Neural progenitor cell (in vitro differentiated cells): ENCODE measurements at regions not wholly inside any gene's neighbourhood (a gene's known extent, or its start where the extent isn't known, plus 50 kb on each side); places are given as distances from the start of the nearest gene placed in this dataset.

Source experiments
- DNase-seq: peaks from one replicate; pipeline ENCODE4 v3.0.0-alpha.2; 2016; ENCODE audit warnings: low spot score
- H2AFZ ChIP-seq: fragments of 200-600 bp; sonication (generic); replicated peaks from 2 replicates; pipeline ENCODE4 v1.6.1; 2016; ENCODE audit warnings: antibody characterized with exemption
- H3F3A ChIP-seq: fragments of 200-600 bp; sonication (generic); 2 replicates; pipeline ENCODE4 v1.6.1; 2016; ENCODE audit warnings: antibody characterized with exemption, low read depth
- H3K27ac ChIP-seq: fragments of 200-600 bp; sonication (generic); 2 replicates; pipeline ENCODE4 v1.5.1; 2016; ENCODE audit warnings: mild to moderate bottlenecking
- H3K27me3 ChIP-seq: fragments of 200-600 bp; sonication (generic); 2 replicates; pipeline ENCODE4 v1.6.1; 2016; ENCODE audit warnings: mild to moderate bottlenecking, moderate library complexity
- H3K36me3 ChIP-seq: fragments of 200-600 bp; sonication (generic); 2 replicates; pipeline ENCODE4 v1.5.1; 2016
- H3K4me1 ChIP-seq: fragments of 200-600 bp; sonication (generic); 2 replicates; pipeline ENCODE4 v1.6.1; 2016; ENCODE audit warnings: mixed run types
- H3K4me2 ChIP-seq: fragments of 200-600 bp; sonication (generic); 2 replicates; pipeline ENCODE4 v1.6.1; 2016
- H3K4me3 ChIP-seq: fragments of 200-600 bp; sonication (generic); 2 replicates; pipeline ENCODE4 v1.5.1; 2016
- H3K79me2 ChIP-seq: fragments of 200-600 bp; sonication (generic); 2 replicates; pipeline ENCODE4 v1.6.1; 2016; ENCODE audit warnings: low read depth
- H3K9ac ChIP-seq: fragments of 200-600 bp; sonication (generic); 2 replicates; pipeline ENCODE4 v1.6.1; 2016
- H3K9me3 ChIP-seq: fragments of 200-600 bp; sonication (generic); 2 replicates; pipeline ENCODE4 v1.5.1; 2016; ENCODE audit warnings: low read depth
- H4K20me1 ChIP-seq: fragments of 200-600 bp; sonication (generic); 2 replicates; pipeline ENCODE4 v1.6.1; 2016; ENCODE audit warnings: low read depth
- H3K27ac Mint-ChIP-seq: 3 replicates; pipeline ENCODE4 v1.8.0; 2021; ENCODE audit warnings: mixed read lengths
- H3K27me3 Mint-ChIP-seq: 2 replicates; pipeline ENCODE4 v1.8.0; 2022; ENCODE audit warnings: low read depth, mild to moderate bottlenecking, inconsistent platforms, moderate library complexity, mixed read lengths; ENCODE audit not compliant: insufficient read depth
- H3K36me3 Mint-ChIP-seq: 3 replicates; pipeline ENCODE4 v1.8.0; 2021; ENCODE audit warnings: mixed read lengths
- H3K4me1 Mint-ChIP-seq: 3 replicates; pipeline ENCODE4 v1.8.0; 2021; ENCODE audit warnings: mixed read lengths
- H3K4me3 Mint-ChIP-seq: 3 replicates; pipeline ENCODE4 v1.8.0; 2021; ENCODE audit warnings: mild to moderate bottlenecking, moderate library complexity, mixed read lengths
- H3K9me3 Mint-ChIP-seq: 3 replicates; pipeline ENCODE4 v1.8.0; 2020; ENCODE audit warnings: mixed read lengths
- EZH2 ChIP-seq: fragments of 200-600 bp; sonication (generic); IDR thresholded peaks from 2 replicates; pipeline ENCODE4 v1.6.1; 2017; ENCODE audit warnings: antibody characterized with exemption, mild to moderate bottlenecking, moderate library complexity
- EZH2phosphoT487 ChIP-seq: fragments of 200-600 bp; sonication (generic); IDR thresholded peaks from 2 replicates; pipeline ENCODE4 v1.6.1; 2017; ENCODE audit warnings: antibody characterized with exemption
- TF ChIP-seq, protein P1 (sequence below): fragments of 200-600 bp; sonication (generic); IDR thresholded peaks from 2 replicates; pipeline ENCODE4 v1.5.1; 2017; ENCODE audit warnings: antibody characterized with exemption, mild to moderate bottlenecking

- H3K27me3 Mint-ChIP-seq: no peaks in the 10 kb centered on the region
- no peak overlapping the region for H3K27ac Mint-ChIP-seq
- peaks cover 63% of the 10 kb centered on the region for H3K4me1 Mint-ChIP-seq
- H3K4me2 ChIP-seq: peak overlapping the region; percentile 28
- H2AFZ ChIP-seq: peak overlapping the region; percentile 66
- DNase-seq: peak; percentile 66
- H3K4me1 ChIP-seq: peaks cover 63% of the 10 kb centered on the region
- no peak overlapping the region for H3K4me3 Mint-ChIP-seq
- H3K9me3 Mint-ChIP-seq: no peaks in the 10 kb centered on the region
- peaks cover 11% of the 10 kb centered on the region for H3F3A ChIP-seq
- no peak overlapping the region for H3K4me3 ChIP-seq
- H3K27me3 ChIP-seq: no peaks in the 10 kb centered on the region
- no peaks in the 10 kb centered on the region for H3K9me3 ChIP-seq
- H3K36me3 ChIP-seq: no peaks in the 10 kb centered on the region
- H3K27ac ChIP-seq: no peak overlapping the region
- no peaks in the 10 kb centered on the region for H3K36me3 Mint-ChIP-seq
- H4K20me1 ChIP-seq: no peaks in the 10 kb centered on the region
- H3K9ac ChIP-seq: no peak overlapping the region
- TF ChIP-seq EZH2phosphoT487: no peak
- TF ChIP-seq, protein P1, sequence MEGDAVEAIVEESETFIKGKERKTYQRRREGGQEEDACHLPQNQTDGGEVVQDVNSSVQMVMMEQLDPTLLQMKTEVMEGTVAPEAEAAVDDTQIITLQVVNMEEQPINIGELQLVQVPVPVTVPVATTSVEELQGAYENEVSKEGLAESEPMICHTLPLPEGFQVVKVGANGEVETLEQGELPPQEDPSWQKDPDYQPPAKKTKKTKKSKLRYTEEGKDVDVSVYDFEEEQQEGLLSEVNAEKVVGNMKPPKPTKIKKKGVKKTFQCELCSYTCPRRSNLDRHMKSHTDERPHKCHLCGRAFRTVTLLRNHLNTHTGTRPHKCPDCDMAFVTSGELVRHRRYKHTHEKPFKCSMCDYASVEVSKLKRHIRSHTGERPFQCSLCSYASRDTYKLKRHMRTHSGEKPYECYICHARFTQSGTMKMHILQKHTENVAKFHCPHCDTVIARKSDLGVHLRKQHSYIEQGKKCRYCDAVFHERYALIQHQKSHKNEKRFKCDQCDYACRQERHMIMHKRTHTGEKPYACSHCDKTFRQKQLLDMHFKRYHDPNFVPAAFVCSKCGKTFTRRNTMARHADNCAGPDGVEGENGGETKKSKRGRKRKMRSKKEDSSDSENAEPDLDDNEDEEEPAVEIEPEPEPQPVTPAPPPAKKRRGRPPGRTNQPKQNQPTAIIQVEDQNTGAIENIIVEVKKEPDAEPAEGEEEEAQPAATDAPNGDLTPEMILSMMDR: peak; percentile 82
- no peak for TF ChIP-seq EZH2
- H3K79me2 ChIP-seq: no peaks in the 10 kb centered on the region
Observed at GRCh38 chr16:74034862-74035261, 261.8 kb upstream of the PSMD7 start.

GRCh38 chr16:74034200-74034599 lies 262.4 kb upstream of the PSMD7 start:
- Histone ChIP-seq H3K79me2 (no peaks in the 10 kb centered on the region), H3F3A (peaks cover 11% of the 10 kb centered on the region), H3K4me2 (peak overlapping the region; percentile 2), H4K20me1 (no peaks in the 10 kb centered on the region), H3K27me3 (no peaks in the 10 kb centered on the region), H3K36me3 (no peaks in the 10 kb centered on the region), H3K9ac (no peak overlapping the region), H3K4me3 (no peak overlapping the region), H3K27ac (no peak overlapping the region), H3K4me1 (peaks cover 70% of the 10 kb centered on the region), H3K9me3 (no peaks in the 10 kb centered on the region), H2AFZ (peak overlapping the region; percentile 78)
- Mint-ChIP-seq H3K4me3 (no peak overlapping the region), H3K36me3 (no peaks in the 10 kb centered on the region), H3K27ac (peak overlapping the region; percentile 86), H3K4me1 (peaks cover 68% of the 10 kb centered on the region), H3K27me3 (no peaks in the 10 kb centered on the region), H3K9me3 (no peaks in the 10 kb centered on the region)
- no peak for TF ChIP-seq EZH2
- TF ChIP-seq, protein P1: no peak
- no peak for TF ChIP-seq EZH2phosphoT487
- DNase-seq: no peak

DNA sequence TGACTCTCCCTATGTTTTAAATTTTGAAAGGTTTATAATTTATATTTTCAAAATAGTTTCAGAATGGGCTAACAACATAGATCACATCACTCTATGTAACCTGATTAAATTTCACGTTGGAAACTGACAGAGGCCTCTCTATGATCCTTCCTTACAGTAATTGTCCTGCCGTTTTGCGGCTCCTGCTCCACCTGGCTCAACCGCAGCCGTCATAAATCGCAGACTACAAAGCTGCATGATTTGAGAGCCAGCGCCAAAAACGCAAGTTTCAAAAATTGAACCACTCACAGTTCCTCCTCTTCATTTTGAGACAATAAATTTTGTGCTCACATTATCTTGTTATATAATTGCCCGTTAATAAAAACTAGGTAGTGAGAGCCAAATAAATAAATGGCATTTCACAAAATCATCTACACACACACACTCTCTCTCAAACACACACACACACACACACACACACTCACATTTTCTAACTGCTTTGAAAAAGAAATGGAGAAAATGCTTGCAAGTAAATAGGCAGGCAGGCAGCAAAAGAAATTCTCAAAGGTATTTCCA lies 263.1 kb upstream of the PSMD7 start:
- Histone ChIP-seq H3K36me3 (no peaks in the 10 kb centered on the region), H3F3A (peaks cover 11% of the 10 kb centered on the region), H3K4me1 (peaks cover 74% of the 10 kb centered on the region), H3K79me2 (no peaks in the 10 kb centered on the region), H3K9ac (no peak overlapping the region), H4K20me1 (no peaks in the 10 kb centered on the region), H3K27ac (no peak overlapping the region), H3K27me3 (no peaks in the 10 kb centered on the region), H3K4me2 (peak overlapping the region; percentile 2), H2AFZ (no peak overlapping the region), H3K4me3 (no peak overlapping the region), H3K9me3 (no peaks in the 10 kb centered on the region)
- Mint-ChIP-seq H3K9me3 (no peaks in the 10 kb centered on the region), H3K27me3 (no peaks in the 10 kb centered on the region), H3K27ac (peak overlapping the region; percentile 44), H3K4me1 (peaks cover 71% of the 10 kb centered on the region), H3K4me3 (no peak overlapping the region), H3K36me3 (no peaks in the 10 kb centered on the region)
- TF ChIP-seq EZH2phosphoT487 (no peak), EZH2 (no peak)
- TF ChIP-seq, protein P1: no peak
- no peak for DNase-seq
